OCI-LY1 (cell line): ENCODE measurements at regions not wholly inside any gene's neighbourhood (a gene's known extent, or its start where the extent isn't known, plus 50 kb on each side); places are given as distances from the start of the nearest gene placed in this dataset.

Source experiments
- CTCF ChIP-seq: fragments of 200-600 bp; sonication (generic), shearing (Covaris generic); IDR thresholded peaks from 2 replicates; pipeline ENCODE4 v1.5.1; 2017; ENCODE audit warnings: mild to moderate bottlenecking, antibody characterized with exemption, low read length, moderate library complexity, mixed read lengths
- EZH2 ChIP-seq: fragments of 200-600 bp; sonication (generic), shearing (Covaris generic); IDR thresholded peaks from 2 replicates; pipeline ENCODE4 v1.8.0; 2017; ENCODE audit warnings: borderline replicate concordance, mixed run types, mild to moderate bottlenecking, antibody characterized with exemption, low read length, moderate library complexity, mixed read lengths

- TF ChIP-seq CTCF (no peak), EZH2 (no peak)
Measured at GRCh38 chr4:179941911-179942310, 2301.3 kb upstream of the TENM3 start.
